ENCODE measurements at regions not wholly inside any gene's neighbourhood (a gene's known extent, or its start where the extent isn't known, plus 50 kb on each side); places are given as distances from the start of the nearest gene placed in this dataset.

- Mint-ChIP-seq H3K27me3 (ENCODE audit: low read depth) (no peaks in the 10 kb centered on the region), H3K27ac (no peak overlapping the region), H3K9me3 (no peaks in the 10 kb centered on the region)
Observed at GRCh38 chr5:58199087-58199486, 260.8 kb downstream of the PLK2 start.

GRCh38 chr5:58198330-58198729 is 261.6 kb downstream of the PLK2 start:
- H3K27me3 Mint-ChIP-seq (ENCODE audit: low read depth), result no peaks in the 10 kb centered on the region
- intact Hi-C loops (cut with micrococcal nuclease), result no loop called here
- H3K27ac Mint-ChIP-seq, result no peak overlapping the region
- no peaks in the 10 kb centered on the region for H3K36me3 Mint-ChIP-seq (ENCODE audit: low read depth)
- H3K4me3 Mint-ChIP-seq (ENCODE audit: low read depth), result no peak overlapping the region
- H3K9me3 Mint-ChIP-seq, result no peaks in the 10 kb centered on the region
- no peak for DNase-seq (ENCODE audit: low spot score)
- H3K4me1 Mint-ChIP-seq (ENCODE audit: low read depth), result no peaks in the 10 kb centered on the region

More at GRCh38 chr5:58199087-58199486, 260.8 kb downstream of the PLK2 start:
- intact Hi-C loops (cut with micrococcal nuclease), result no loop called here
- Mint-ChIP-seq H3K36me3 (ENCODE audit: low read depth) (no peaks in the 10 kb centered on the region), H3K4me3 (ENCODE audit: low read depth) (no peak overlapping the region), H3K4me1 (ENCODE audit: low read depth) (no peaks in the 10 kb centered on the region)
- DNase-seq (ENCODE audit: low spot score), result no peak

GRCh38 chr5:58197875-58198274 is 262.0 kb downstream of the PLK2 start:
- H3K36me3 Mint-ChIP-seq (ENCODE audit: low read depth), result no peaks in the 10 kb centered on the region
- no peaks in the 10 kb centered on the region for H3K27me3 Mint-ChIP-seq (ENCODE audit: low read depth)
- H3K9me3 Mint-ChIP-seq, result no peaks in the 10 kb centered on the region
- no peak overlapping the region for H3K27ac Mint-ChIP-seq
- no peaks in the 10 kb centered on the region for H3K4me1 Mint-ChIP-seq (ENCODE audit: low read depth)
- no peak for DNase-seq (ENCODE audit: low spot score)
- H3K4me3 Mint-ChIP-seq (ENCODE audit: low read depth), result no peak overlapping the region
- intact Hi-C loops (cut with micrococcal nuclease), result no loop called here

- H3K36me3 Mint-ChIP-seq (ENCODE audit: low read depth), result no peaks in the 10 kb centered on the region
- no peak overlapping the region for H3K4me3 Mint-ChIP-seq (ENCODE audit: low read depth)
- no peaks in the 10 kb centered on the region for H3K27me3 Mint-ChIP-seq (ENCODE audit: low read depth)
- DNase-seq (ENCODE audit: low spot score), result no peak
- no peaks in the 10 kb centered on the region for H3K4me1 Mint-ChIP-seq (ENCODE audit: low read depth)
- intact Hi-C loops (cut with micrococcal nuclease), result no loop called here
- H3K9me3 Mint-ChIP-seq, result no peaks in the 10 kb centered on the region
- H3K27ac Mint-ChIP-seq, result no peak overlapping the region
Observed at GRCh38 chr5:58191443-58191842, 268.4 kb downstream of the PLK2 start.

GRCh38 chr5:58188262-58188651 is 271.6 kb downstream of the PLK2 start:
- intact Hi-C loops (cut with micrococcal nuclease), result no loop called here

GRCh38 chr5:58187432-58188261 is 272.2 kb downstream of the PLK2 start:
- Mint-ChIP-seq H3K27me3 (ENCODE audit: low read depth) (no peaks in the 10 kb centered on the region), H3K27ac (no peak overlapping the region), H3K9me3 (no peaks in the 10 kb centered on the region), H3K4me1 (ENCODE audit: low read depth) (no peaks in the 10 kb centered on the region), H3K4me3 (ENCODE audit: low read depth) (no peak overlapping the region), H3K36me3 (ENCODE audit: low read depth) (no peaks in the 10 kb centered on the region)
- intact Hi-C loops (cut with micrococcal nuclease), result no loop called here
- no peak for DNase-seq (ENCODE audit: low spot score)

More at GRCh38 chr5:58188262-58188651, 271.6 kb downstream of the PLK2 start:
- Mint-ChIP-seq H3K36me3 (ENCODE audit: low read depth) (no peaks in the 10 kb centered on the region), H3K27ac (no peak overlapping the region), H3K27me3 (ENCODE audit: low read depth) (no peaks in the 10 kb centered on the region), H3K4me3 (ENCODE audit: low read depth) (no peak overlapping the region), H3K4me1 (ENCODE audit: low read depth) (no peaks in the 10 kb centered on the region), H3K9me3 (no peaks in the 10 kb centered on the region)
- DNase-seq (ENCODE audit: low spot score), result no peak

- Mint-ChIP-seq H3K4me3 (ENCODE audit: low read depth) (no peak overlapping the region), H3K27ac (no peak overlapping the region), H3K9me3 (no peaks in the 10 kb centered on the region), H3K36me3 (ENCODE audit: low read depth) (no peaks in the 10 kb centered on the region), H3K4me1 (ENCODE audit: low read depth) (no peaks in the 10 kb centered on the region), H3K27me3 (ENCODE audit: low read depth) (no peaks in the 10 kb centered on the region)
- intact Hi-C loops (cut with micrococcal nuclease), result no loop called here
- no peak for DNase-seq (ENCODE audit: low spot score)
Observed at GRCh38 chr5:58185801-58186200, 274.1 kb downstream of the PLK2 start.

GRCh38 chr5:58185397-58185796 is 274.5 kb downstream of the PLK2 start:
- Mint-ChIP-seq H3K9me3 (no peaks in the 10 kb centered on the region), H3K27ac (no peak overlapping the region), H3K4me3 (ENCODE audit: low read depth) (no peak overlapping the region), H3K36me3 (ENCODE audit: low read depth) (no peaks in the 10 kb centered on the region), H3K4me1 (ENCODE audit: low read depth) (no peaks in the 10 kb centered on the region), H3K27me3 (ENCODE audit: low read depth) (no peaks in the 10 kb centered on the region)
- intact Hi-C loops (cut with micrococcal nuclease), result no loop called here
- DNase-seq (ENCODE audit: low spot score), result no peak

GRCh38 chr5:58184910-58185309 is 275.0 kb downstream of the PLK2 start:
- Mint-ChIP-seq H3K27me3 (ENCODE audit: low read depth) (no peaks in the 10 kb centered on the region), H3K36me3 (ENCODE audit: low read depth) (no peaks in the 10 kb centered on the region), H3K27ac (no peak overlapping the region), H3K4me3 (ENCODE audit: low read depth) (no peak overlapping the region), H3K9me3 (no peaks in the 10 kb centered on the region), H3K4me1 (ENCODE audit: low read depth) (no peaks in the 10 kb centered on the region)
- DNase-seq (ENCODE audit: low spot score), result no peak
- intact Hi-C loops (cut with micrococcal nuclease), result no loop called here

- Mint-ChIP-seq H3K27ac (no peak overlapping the region), H3K4me1 (ENCODE audit: low read depth) (no peaks in the 10 kb centered on the region), H3K4me3 (ENCODE audit: low read depth) (no peak overlapping the region), H3K27me3 (ENCODE audit: low read depth) (no peaks in the 10 kb centered on the region), H3K9me3 (no peaks in the 10 kb centered on the region), H3K36me3 (ENCODE audit: low read depth) (no peaks in the 10 kb centered on the region)
- intact Hi-C loops (cut with micrococcal nuclease), result no loop called here
- no peak for DNase-seq (ENCODE audit: low spot score)
Observed at GRCh38 chr5:58183786-58184085, 276.1 kb downstream of the PLK2 start.

GRCh38 chr5:58183078-58183785 is 276.7 kb downstream of the PLK2 start:
- Mint-ChIP-seq H3K4me3 (ENCODE audit: low read depth) (no peak overlapping the region), H3K9me3 (no peaks in the 10 kb centered on the region), H3K36me3 (ENCODE audit: low read depth) (no peaks in the 10 kb centered on the region), H3K4me1 (ENCODE audit: low read depth) (no peaks in the 10 kb centered on the region), H3K27ac (no peak overlapping the region), H3K27me3 (ENCODE audit: low read depth) (no peaks in the 10 kb centered on the region)
- intact Hi-C loops (cut with micrococcal nuclease), result no loop called here
- no peak for DNase-seq (ENCODE audit: low spot score)

- Mint-ChIP-seq H3K4me1 (ENCODE audit: low read depth) (no peaks in the 10 kb centered on the region), H3K27me3 (ENCODE audit: low read depth) (no peaks in the 10 kb centered on the region), H3K27ac (no peak overlapping the region), H3K4me3 (ENCODE audit: low read depth) (no peak overlapping the region), H3K9me3 (no peaks in the 10 kb centered on the region), H3K36me3 (ENCODE audit: low read depth) (no peaks in the 10 kb centered on the region)
- DNase-seq (ENCODE audit: low spot score), result no peak
- intact Hi-C loops (cut with micrococcal nuclease), result no loop called here
Observed at GRCh38 chr5:58182287-58182841, 277.5 kb downstream of the PLK2 start.

GRCh38 chr5:58181578-58182286 is 278.2 kb downstream of the PLK2 start:
- H3K27me3 Mint-ChIP-seq (ENCODE audit: low read depth), result no peaks in the 10 kb centered on the region
- no peak overlapping the region for H3K27ac Mint-ChIP-seq
- no peak for DNase-seq (ENCODE audit: low spot score)
- no peaks in the 10 kb centered on the region for H3K36me3 Mint-ChIP-seq (ENCODE audit: low read depth)
- no peaks in the 10 kb centered on the region for H3K4me1 Mint-ChIP-seq (ENCODE audit: low read depth)
- H3K9me3 Mint-ChIP-seq, result no peaks in the 10 kb centered on the region
- no peak overlapping the region for H3K4me3 Mint-ChIP-seq (ENCODE audit: low read depth)
- intact Hi-C loops (cut with micrococcal nuclease), result no loop called here
